Keratinocyte (primary cell): ENCODE measurements at regions not wholly inside any gene's neighbourhood (a gene's known extent, or its start where the extent isn't known, plus 50 kb on each side); places are given as distances from the start of the nearest gene placed in this dataset.

Source experiments
- DNase-seq: peaks from one replicate; pipeline ENCODE4 v3.0.0-alpha.2; 2011; ENCODE audit warnings: low read depth, missing footprints, low spot score
- FAIRE-seq: peaks from 2 replicates; lab custom pipeline; 2011; peaks lifted over from hg19 to GRCh38; lab: Jason Lieb, UNC
- H2AFZ ChIP-seq: 2 replicates; pipeline ENCODE4 v1.6.0; 2012; ENCODE audit warnings: low read length, control low read depth, inconsistent platforms; ENCODE audit not compliant: control insufficient read depth
- H3K27ac ChIP-seq: 2 replicates; pipeline ENCODE4 v1.5.1; 2011; ENCODE audit warnings: low read length; ENCODE audit not compliant: control insufficient read depth, insufficient read depth
- H3K27me3 ChIP-seq: 3 replicates; pipeline ENCODE4 v1.6.0; 2011; ENCODE audit warnings: low read length; ENCODE audit not compliant: control insufficient read depth, insufficient read depth; ENCODE audit errors: extremely low read depth
- H3K36me3 ChIP-seq, 2 experiments: 2 replicates in 1 of 2; 3 replicates in 1 of 2; pipeline ENCODE4 v1.5.1; 2011; ENCODE audit warnings: low read length in 2 of 2, mild to moderate bottlenecking in 1 of 2; ENCODE audit not compliant: control insufficient read depth in 2 of 2, insufficient read depth in 2 of 2; ENCODE audit errors: extremely low read depth in 1 of 2
- H3K4me1 ChIP-seq: 3 replicates; pipeline ENCODE4 v1.5.1; 2011; ENCODE audit warnings: low read length; ENCODE audit not compliant: control insufficient read depth, insufficient read depth; ENCODE audit errors: extremely low read depth
- H3K4me2 ChIP-seq: 3 replicates; pipeline ENCODE4 v1.6.0; 2011; ENCODE audit warnings: low read depth, low read length; ENCODE audit not compliant: control insufficient read depth, insufficient read depth; ENCODE audit errors: extremely low read depth
- H3K4me3 ChIP-seq, 3 experiments: fragments of 200-600 bp in 1 of 3; sonication (generic) in 1 of 3; 2 replicates in 2 of 3; 3 replicates in 1 of 3; pipeline ENCODE4 v1.5.1; 2011 to 2016; ENCODE audit warnings: low read length in 3 of 3, mild to moderate bottlenecking in 3 of 3, control low read depth in 2 of 3, inconsistent platforms in 1 of 3, low read depth in 1 of 3, mixed read lengths in 1 of 3, mixed run types in 1 of 3, moderate library complexity in 1 of 3; ENCODE audit not compliant: control insufficient read depth in 2 of 3, insufficient read depth in 2 of 3; ENCODE audit errors: extremely low read depth in 1 of 3
- H3K79me2 ChIP-seq: 2 replicates; pipeline ENCODE4 v1.6.0; 2012; ENCODE audit warnings: low read length; ENCODE audit not compliant: control insufficient read depth, insufficient read depth
- H3K9ac ChIP-seq: 3 replicates; pipeline ENCODE4 v1.6.0; 2011; ENCODE audit warnings: low read length; ENCODE audit not compliant: control insufficient read depth, insufficient read depth; ENCODE audit errors: extremely low read depth
- H3K9me1 ChIP-seq: 3 replicates; pipeline ENCODE4 v1.6.0; 2011; ENCODE audit warnings: low read length; ENCODE audit not compliant: control insufficient read depth, insufficient read depth; ENCODE audit errors: extremely low read depth
- H3K9me3 ChIP-seq: 2 replicates; pipeline ENCODE4 v1.5.1; 2012; ENCODE audit warnings: low read depth, low read length; ENCODE audit not compliant: control insufficient read depth
- H4K20me1 ChIP-seq: 3 replicates; pipeline ENCODE4 v1.6.0; 2011; ENCODE audit warnings: low read length; ENCODE audit not compliant: control insufficient read depth, insufficient read depth; ENCODE audit errors: extremely low read depth
- EZH2 ChIP-seq: IDR thresholded peaks from one replicate; pipeline ENCODE4 v1.6.1; 2012; ENCODE audit warnings: inconsistent platforms, mild to moderate bottlenecking, low read length, moderate library complexity
- dilution Hi-C: fragments of 300-500 bp; cut with MboI; formaldehyde crosslinking; loops from one replicate; pipeline ENCODE4 v1.7.0; 2020; ENCODE audit warnings: low sequenced_read_pairs; ENCODE audit not compliant: extremely low pct_ligation_motif_present
- TF ChIP-seq, protein P1 (sequence below), 3 experiments: IDR thresholded peaks in 1 of 3; conservative IDR thresholded peaks in 1 of 3; optimal IDR thresholded peaks in 1 of 3; 2 replicates in 2 of 3; 3 replicates in 1 of 3; pipeline versions ENCODE3 to v1.5.1; 2011; ENCODE audit warnings: low read length in 3 of 3, mild to moderate bottlenecking in 3 of 3, moderate library complexity in 2 of 3, control low read depth in 1 of 3, inconsistent platforms in 1 of 3; ENCODE audit not compliant: insufficient read depth in 2 of 3; ENCODE audit errors: extremely low read depth in 1 of 3

DNA sequence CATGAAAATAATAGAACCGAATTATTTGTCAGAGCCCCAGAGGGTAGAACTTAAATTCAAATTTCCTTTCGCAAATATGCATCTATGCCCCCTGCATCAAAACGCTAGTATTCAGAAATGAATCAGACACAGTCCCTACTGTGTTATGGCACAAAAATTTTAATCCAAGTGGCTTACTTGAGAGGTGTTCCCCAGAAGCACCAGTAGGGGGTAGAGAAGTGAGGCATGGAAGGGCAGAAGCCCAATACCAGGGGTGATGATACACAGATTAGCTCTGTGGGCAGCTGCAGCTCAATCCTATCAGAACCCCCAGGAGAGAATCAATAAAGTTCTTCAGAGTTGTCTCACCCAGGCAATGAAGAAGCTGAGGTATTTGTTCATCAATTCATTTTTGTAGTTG, 342.2 kb downstream of the OMA1 start:
- Histone ChIP-seq H4K20me1 (no peaks in the 10 kb centered on the region), H3K27me3 (no peaks in the 10 kb centered on the region), H3K4me1 (no peaks in the 10 kb centered on the region), H3K79me2 (no peaks in the 10 kb centered on the region), H3K9me3 (no peaks in the 10 kb centered on the region), H3K36me3 (no peaks in the 10 kb centered on the region), H3K4me2 (no peak overlapping the region), H3K9ac (no peak overlapping the region), H3K27ac (no peak overlapping the region), H2AFZ (no peak overlapping the region), H3K9me1 (no peaks in the 10 kb centered on the region), H3K4me3 (no peak overlapping the region)
- DNase-seq (no peak), FAIRE-seq (no peak)
- dilution Hi-C loops = no loop called here
- TF ChIP-seq, protein P1, sequence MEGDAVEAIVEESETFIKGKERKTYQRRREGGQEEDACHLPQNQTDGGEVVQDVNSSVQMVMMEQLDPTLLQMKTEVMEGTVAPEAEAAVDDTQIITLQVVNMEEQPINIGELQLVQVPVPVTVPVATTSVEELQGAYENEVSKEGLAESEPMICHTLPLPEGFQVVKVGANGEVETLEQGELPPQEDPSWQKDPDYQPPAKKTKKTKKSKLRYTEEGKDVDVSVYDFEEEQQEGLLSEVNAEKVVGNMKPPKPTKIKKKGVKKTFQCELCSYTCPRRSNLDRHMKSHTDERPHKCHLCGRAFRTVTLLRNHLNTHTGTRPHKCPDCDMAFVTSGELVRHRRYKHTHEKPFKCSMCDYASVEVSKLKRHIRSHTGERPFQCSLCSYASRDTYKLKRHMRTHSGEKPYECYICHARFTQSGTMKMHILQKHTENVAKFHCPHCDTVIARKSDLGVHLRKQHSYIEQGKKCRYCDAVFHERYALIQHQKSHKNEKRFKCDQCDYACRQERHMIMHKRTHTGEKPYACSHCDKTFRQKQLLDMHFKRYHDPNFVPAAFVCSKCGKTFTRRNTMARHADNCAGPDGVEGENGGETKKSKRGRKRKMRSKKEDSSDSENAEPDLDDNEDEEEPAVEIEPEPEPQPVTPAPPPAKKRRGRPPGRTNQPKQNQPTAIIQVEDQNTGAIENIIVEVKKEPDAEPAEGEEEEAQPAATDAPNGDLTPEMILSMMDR (optimal IDR thresholded peaks at IDR 0.05 in 1 of 3, IDR thresholded peaks at IDR 0.05 in 1 of 3, conservative IDR thresholded peaks at IDR 0.05 in 1 of 3; ENCODE audit: extremely low read depth in 1 of 3, insufficient read depth in 2 of 3, low read length in 3 of 3) = peak in 2 of 3 experiments; percentile 29 to 42
- no peak for TF ChIP-seq EZH2

DNA sequence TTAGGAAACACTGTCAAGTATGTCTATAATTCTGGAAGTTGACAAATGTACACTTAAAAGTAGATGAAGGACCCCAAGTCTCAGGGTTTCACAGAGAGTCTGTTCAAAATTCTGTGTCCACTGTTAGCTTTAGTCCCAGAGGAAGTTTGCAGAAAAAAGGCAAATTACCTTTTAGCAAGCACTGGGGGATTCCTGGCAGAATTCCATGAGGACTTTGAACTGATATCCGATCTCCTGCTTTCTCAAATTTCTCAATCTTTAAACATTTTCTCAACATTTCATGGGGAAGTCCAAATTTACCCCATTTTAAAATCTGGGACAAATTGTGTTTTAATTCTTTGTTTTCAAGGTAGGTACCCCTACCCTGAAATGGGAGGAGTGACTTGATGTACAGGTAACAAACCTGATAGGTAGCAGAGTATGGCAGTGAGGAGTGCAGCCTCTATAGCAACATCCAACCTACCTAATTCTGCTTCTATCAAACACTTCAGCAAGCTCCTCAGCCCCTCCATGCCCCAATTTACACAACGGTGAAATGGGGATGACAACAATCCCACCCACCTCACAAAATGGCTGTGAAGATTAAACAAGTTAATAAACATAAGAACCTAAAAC, 344.9 kb downstream of the OMA1 start:
- H3K27ac ChIP-seq = no peak overlapping the region
- no peak overlapping the region for H3K9ac ChIP-seq
- H3K9me3 ChIP-seq = no peaks in the 10 kb centered on the region
- no peaks in the 10 kb centered on the region for H3K9me1 ChIP-seq
- dilution Hi-C loops = no loop called here
- H4K20me1 ChIP-seq = no peaks in the 10 kb centered on the region
- no peak overlapping the region for H3K4me2 ChIP-seq
- H3K27me3 ChIP-seq = no peaks in the 10 kb centered on the region
- no peaks in the 10 kb centered on the region for H3K4me1 ChIP-seq
- no peak for TF ChIP-seq EZH2
- TF ChIP-seq, protein P1 (optimal IDR thresholded peaks at IDR 0.05 in 1 of 3, IDR thresholded peaks at IDR 0.05 in 1 of 3, conservative IDR thresholded peaks at IDR 0.05 in 1 of 3; ENCODE audit: extremely low read depth in 1 of 3, insufficient read depth in 2 of 3, low read length in 3 of 3) = no peak
- no peaks in the 10 kb centered on the region for H3K36me3 ChIP-seq
- no peak overlapping the region for H2AFZ ChIP-seq
- no peak overlapping the region for H3K4me3 ChIP-seq
- DNase-seq = no peak
- H3K79me2 ChIP-seq = no peaks in the 10 kb centered on the region
- no peak for FAIRE-seq
